ENCODE measurements at regions not wholly inside any gene's neighbourhood (a gene's known extent, or its start where the extent isn't known, plus 50 kb on each side); places are given as distances from the start of the nearest gene placed in this dataset.

DNA sequence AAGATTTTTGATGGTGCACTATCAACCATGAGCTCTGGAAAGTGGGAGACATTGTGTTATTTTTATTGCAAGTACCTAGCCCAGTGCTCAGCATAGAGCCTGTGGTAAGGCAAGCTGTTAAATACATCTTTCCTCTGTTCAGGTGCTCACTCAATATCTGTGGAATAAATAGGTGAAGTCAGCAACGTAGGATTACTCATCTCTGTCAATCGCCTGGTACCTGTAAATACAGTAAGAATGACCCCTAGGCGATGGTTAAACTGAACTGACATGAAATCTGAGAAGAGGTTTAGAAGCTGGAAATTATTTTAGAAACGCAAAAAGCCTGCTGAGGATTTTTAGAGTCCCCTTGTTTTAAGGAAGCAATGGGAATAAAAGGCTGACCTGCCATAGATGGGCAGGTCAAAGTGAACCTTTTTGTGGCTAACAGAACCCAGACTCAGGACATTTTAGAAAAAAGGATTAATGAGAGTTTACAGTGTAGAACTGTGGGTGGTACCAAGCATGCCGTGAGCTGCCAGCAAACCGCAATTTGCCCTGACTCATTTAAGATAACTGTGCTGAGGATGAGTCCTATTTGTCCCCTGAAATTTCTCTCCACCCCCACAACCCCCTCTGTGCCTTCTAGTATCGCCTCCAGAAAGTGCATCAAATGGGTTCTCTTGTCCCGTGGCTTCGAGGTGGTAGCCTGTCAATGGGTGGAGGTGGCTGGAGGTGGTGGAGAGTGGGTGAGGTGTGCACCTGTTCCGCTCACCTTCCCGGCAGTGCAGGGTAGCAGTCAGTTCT is 375.1 kb downstream of the MED10 start:
- no peaks in the 10 kb centered on the region for H3K36me3 ChIP-seq
- WGBS, 2 donors (ENCODE audit: low coverage in 1 of 2) = 71 to 73% methylated on average over 7 of the region's 11 CpGs
- no peaks in the 10 kb centered on the region for H3K4me1 ChIP-seq
- H3K9me3 ChIP-seq = no peaks in the 10 kb centered on the region
- peaks cover 12% of the 10 kb centered on the region for H3K27me3 ChIP-seq
- ATAC-seq = no peak
- H3K27ac ChIP-seq = no peak overlapping the region
- TF ChIP-seq POLR2A (IDR thresholded peaks at IDR 0.05) (no peak), POLR2AphosphoS5 (IDR thresholded peaks at IDR 0.05) (no peak), EP300 (IDR thresholded peaks at IDR 0.05) (no peak), CTCF (IDR thresholded peaks at IDR 0.05) (no peak)
- no peak overlapping the region for H3K4me3 ChIP-seq

DNA sequence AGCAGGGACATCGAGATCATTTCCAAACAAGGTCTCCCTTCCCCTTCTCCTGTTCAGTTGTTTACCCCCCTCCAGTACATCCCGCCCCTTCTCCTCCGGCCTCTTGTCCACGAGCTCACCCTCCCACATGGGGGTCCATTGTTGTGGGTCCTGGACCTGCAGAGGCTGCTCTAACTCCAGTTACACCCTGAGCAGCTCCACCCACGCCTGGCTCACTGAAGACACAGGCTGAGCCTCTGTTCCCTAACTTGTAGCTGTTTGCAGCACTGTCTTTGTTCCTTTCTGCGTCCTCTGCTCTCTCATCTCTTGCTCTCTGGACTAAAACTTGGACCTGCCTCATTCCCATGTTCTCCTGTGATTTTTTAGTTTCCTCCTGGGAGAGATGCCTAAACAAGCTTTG is 377.5 kb downstream of the MED10 start:
- H3K27ac ChIP-seq = no peak overlapping the region
- peaks cover 12% of the 10 kb centered on the region for H3K27me3 ChIP-seq
- peaks cover 0 to 19% (median 0%) of the 10 kb centered on the region in 3 donors for H3K9me3 ChIP-seq
- H3K36me3 ChIP-seq = no peaks in the 10 kb centered on the region
- no peak overlapping the region for H3K4me3 ChIP-seq
- TF ChIP-seq CTCF (IDR thresholded peaks at IDR 0.05) (no peak), POLR2A (IDR thresholded peaks at IDR 0.05) (no peak), POLR2AphosphoS5 (IDR thresholded peaks at IDR 0.05) (no peak), EP300 (IDR thresholded peaks at IDR 0.05) (no peak)
- 49 to 60% methylated on average over 5 to 6 of the region's 6 CpGs for WGBS, 2 donors (ENCODE audit: low coverage in 1 of 2)
- no peak for ATAC-seq
- H3K4me1 ChIP-seq = no peaks in the 10 kb centered on the region

DNA sequence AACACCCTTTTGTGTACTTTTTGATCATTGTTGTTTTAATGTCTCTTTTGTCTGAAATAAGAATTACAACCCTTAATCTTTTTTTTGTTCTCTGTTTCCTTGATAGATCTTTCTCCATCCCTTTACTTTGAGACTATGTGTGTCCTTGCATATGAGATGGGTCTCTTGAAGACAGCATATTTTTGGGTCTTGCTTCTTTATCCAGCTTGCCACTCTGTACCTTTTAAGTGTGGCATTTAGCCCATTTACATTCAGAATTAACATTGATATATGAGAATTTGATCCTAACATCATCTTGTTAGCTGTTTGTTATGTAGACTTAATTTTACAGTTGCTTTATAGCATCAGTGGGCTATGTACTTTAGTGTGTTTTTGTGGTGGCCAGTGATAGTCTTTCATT is 382.5 kb downstream of the MED10 start:
- no peaks in the 10 kb centered on the region for H3K36me3 ChIP-seq
- peaks cover 0 to 63% (median 0%) of the 10 kb centered on the region in 3 donors for H3K9me3 ChIP-seq
- no peak for TF ChIP-seq POLR2A (IDR thresholded peaks at IDR 0.05)
- no peak for TF ChIP-seq EP300 (IDR thresholded peaks at IDR 0.05)
- TF ChIP-seq POLR2AphosphoS5 (IDR thresholded peaks at IDR 0.05) = no peak
- no peak for TF ChIP-seq CTCF (IDR thresholded peaks at IDR 0.05)
- H3K27me3 ChIP-seq = no peaks in the 10 kb centered on the region
- no peaks in the 10 kb centered on the region for H3K4me1 ChIP-seq
- no peak for ATAC-seq
- no peak overlapping the region for H3K4me3 ChIP-seq
- H3K27ac ChIP-seq = no peak overlapping the region

GRCh38 chr5:5986492-5987178 is 391.7 kb downstream of the MED10 start:
- no peaks in the 10 kb centered on the region for H3K36me3 ChIP-seq
- WGBS, 2 donors (ENCODE audit: low coverage in 1 of 2) = 70 to 89% methylated on average over 4 to 5 of the region's 5 CpGs
- no peak overlapping the region for H3K4me3 ChIP-seq
- ATAC-seq = no peak
- TF ChIP-seq POLR2AphosphoS5 (IDR thresholded peaks at IDR 0.05) (no peak), EP300 (IDR thresholded peaks at IDR 0.05) (no peak), POLR2A (IDR thresholded peaks at IDR 0.05) (no peak), CTCF (IDR thresholded peaks at IDR 0.05) (no peak)
- H3K4me1 ChIP-seq = no peaks in the 10 kb centered on the region
- no peaks in the 10 kb centered on the region for H3K27me3 ChIP-seq
- H3K9me3 ChIP-seq = peaks cover 0 to 2% (median 0%) of the 10 kb centered on the region in 3 donors
- no peak overlapping the region for H3K27ac ChIP-seq

- no peaks in the 10 kb centered on the region for H3K36me3 ChIP-seq
- H3K9me3 ChIP-seq = no peaks in the 10 kb centered on the region
- WGBS, 2 donors (ENCODE audit: low coverage in 1 of 2) = 94 to 97% methylated on average over 2 of the region's 2 CpGs
- no peaks in the 10 kb centered on the region for H3K27me3 ChIP-seq
- no peaks in the 10 kb centered on the region for H3K4me1 ChIP-seq
- H3K4me3 ChIP-seq = no peak overlapping the region
- no peak for TF ChIP-seq POLR2AphosphoS5 (IDR thresholded peaks at IDR 0.05)
- no peak for TF ChIP-seq EP300 (IDR thresholded peaks at IDR 0.05)
- TF ChIP-seq CTCF (IDR thresholded peaks at IDR 0.05) = no peak
- no peak for TF ChIP-seq POLR2A (IDR thresholded peaks at IDR 0.05)
- no peak for ATAC-seq
- no peak overlapping the region for H3K27ac ChIP-seq
These were observed 393.0 kb downstream of the MED10 start for GRCh38 chr5:5985332-5985731.

Data from gastroesophageal sphincter (tissue), 4 donors.